RWPE2 (cell line): ENCODE measurements at regions not wholly inside any gene's neighbourhood (a gene's known extent, or its start where the extent isn't known, plus 50 kb on each side); places are given as distances from the start of the nearest gene placed in this dataset.

ENCODE experiments used
- ATAC-seq: fragments of 200-7000 bp; cut with Tn5 transposase; 3 replicates; pipeline ENCODE4 v1.9.1; 2021; ENCODE audit warnings: low read depth
- DNase-seq: peaks from one replicate; pipeline ENCODE4 v3.0.0-alpha.2; 2020; ENCODE audit warnings: low spot score
- H3K27ac ChIP-seq: fragments of 450-650 bp; 2 replicates; pipeline ENCODE4 v1.5.1; 2017; ENCODE audit warnings: mild to moderate bottlenecking; ENCODE audit not compliant: poor library complexity, severe bottlenecking
- H3K27me3 ChIP-seq: fragments of 250-450 bp; sonication (Bioruptor Pico); 2 replicates; pipeline ENCODE4 v1.5.1; 2021; ENCODE audit warnings: mild to moderate bottlenecking, moderate library complexity; ENCODE audit not compliant: insufficient read depth, poor library complexity, severe bottlenecking
- H3K36me3 ChIP-seq: fragments of 250-450 bp; sonication (Bioruptor Pico); 2 replicates; pipeline ENCODE4 v1.5.1; 2020; ENCODE audit warnings: low read depth, mild to moderate bottlenecking, moderate library complexity
- H3K4me1 ChIP-seq: fragments of 250-450 bp; sonication (Bioruptor Pico); 2 replicates; pipeline ENCODE4 v1.5.1; 2021; ENCODE audit warnings: mild to moderate bottlenecking, moderate library complexity; ENCODE audit not compliant: insufficient read depth, poor library complexity, severe bottlenecking
- H3K4me3 ChIP-seq: fragments of 250-450 bp; sonication (Bioruptor Pico); 2 replicates; pipeline ENCODE4 v1.5.1; 2021; ENCODE audit warnings: mild to moderate bottlenecking, moderate library complexity; ENCODE audit not compliant: severe bottlenecking
- H3K9me3 ChIP-seq: fragments of 250-450 bp; sonication (Bioruptor Pico); 2 replicates; pipeline ENCODE4 v1.5.1; 2021; ENCODE audit warnings: mild to moderate bottlenecking, moderate library complexity; ENCODE audit not compliant: severe bottlenecking
- TF ChIP-seq, protein P1 (sequence below): fragments of 450-650 bp; IDR thresholded peaks from one replicate; pipeline ENCODE4 v1.5.1; 2017; ENCODE audit warnings: mild to moderate bottlenecking, moderate library complexity; ENCODE audit not compliant: poor library complexity, severe bottlenecking

- Histone ChIP-seq H3K27ac (no peak overlapping the region), H3K4me3 (no peak overlapping the region), H3K27me3 (no peaks in the 10 kb centered on the region), H3K4me1 (peaks cover 3% of the 10 kb centered on the region), H3K9me3 (peaks cover 2% of the 10 kb centered on the region), H3K36me3 (no peaks in the 10 kb centered on the region)
- no peak for ATAC-seq
- no peak for DNase-seq
- TF ChIP-seq, protein P1, sequence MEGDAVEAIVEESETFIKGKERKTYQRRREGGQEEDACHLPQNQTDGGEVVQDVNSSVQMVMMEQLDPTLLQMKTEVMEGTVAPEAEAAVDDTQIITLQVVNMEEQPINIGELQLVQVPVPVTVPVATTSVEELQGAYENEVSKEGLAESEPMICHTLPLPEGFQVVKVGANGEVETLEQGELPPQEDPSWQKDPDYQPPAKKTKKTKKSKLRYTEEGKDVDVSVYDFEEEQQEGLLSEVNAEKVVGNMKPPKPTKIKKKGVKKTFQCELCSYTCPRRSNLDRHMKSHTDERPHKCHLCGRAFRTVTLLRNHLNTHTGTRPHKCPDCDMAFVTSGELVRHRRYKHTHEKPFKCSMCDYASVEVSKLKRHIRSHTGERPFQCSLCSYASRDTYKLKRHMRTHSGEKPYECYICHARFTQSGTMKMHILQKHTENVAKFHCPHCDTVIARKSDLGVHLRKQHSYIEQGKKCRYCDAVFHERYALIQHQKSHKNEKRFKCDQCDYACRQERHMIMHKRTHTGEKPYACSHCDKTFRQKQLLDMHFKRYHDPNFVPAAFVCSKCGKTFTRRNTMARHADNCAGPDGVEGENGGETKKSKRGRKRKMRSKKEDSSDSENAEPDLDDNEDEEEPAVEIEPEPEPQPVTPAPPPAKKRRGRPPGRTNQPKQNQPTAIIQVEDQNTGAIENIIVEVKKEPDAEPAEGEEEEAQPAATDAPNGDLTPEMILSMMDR = no peak
Observed at GRCh38 chr3:109559389-109559788, 222.0 kb upstream of the DPPA4 start.

GRCh38 chr3:109563149-109563548, 225.8 kb upstream of the DPPA4 start:
- H3K4me3 ChIP-seq = no peak overlapping the region
- no peaks in the 10 kb centered on the region for H3K27me3 ChIP-seq
- ATAC-seq (no peak), DNase-seq (no peak)
- no peaks in the 10 kb centered on the region for H3K36me3 ChIP-seq
- H3K4me1 ChIP-seq = no peaks in the 10 kb centered on the region
- TF ChIP-seq, protein P1 = no peak
- peaks cover 2% of the 10 kb centered on the region for H3K9me3 ChIP-seq
- no peak overlapping the region for H3K27ac ChIP-seq

DNA sequence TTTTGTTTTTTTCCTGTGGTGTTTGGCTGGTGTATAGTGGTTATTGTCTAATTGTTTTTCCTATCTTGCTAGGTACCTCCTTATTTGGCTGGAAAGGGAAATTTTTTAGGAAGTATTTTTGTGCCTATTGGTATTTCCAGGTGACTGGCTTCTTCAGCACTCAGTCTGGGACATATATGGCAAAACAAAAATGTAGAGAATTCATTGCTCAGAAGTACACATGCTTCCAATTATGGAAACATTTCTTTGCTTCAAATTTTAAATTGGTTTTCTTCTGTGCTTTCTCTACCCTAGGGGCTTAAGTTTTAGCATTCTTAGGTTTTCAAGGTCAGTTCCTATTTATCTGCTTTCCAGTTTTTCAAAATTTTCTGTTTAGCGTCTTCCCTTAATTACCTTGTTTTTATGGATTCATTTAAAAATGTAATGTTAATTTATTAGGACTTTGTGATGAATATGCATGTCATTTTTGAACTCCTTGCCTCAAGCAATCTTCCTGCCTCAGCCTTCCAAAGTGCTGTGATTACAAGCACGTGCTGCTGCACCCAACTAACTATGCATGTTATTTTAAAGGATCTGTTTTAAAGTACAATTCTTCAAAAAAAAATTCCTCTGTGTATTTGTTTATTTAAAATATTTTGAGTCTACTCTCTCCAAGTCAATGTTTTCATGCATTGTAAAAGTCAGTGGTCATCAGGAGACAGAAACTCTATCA, 231.9 kb upstream of the DPPA4 start:
- no peaks in the 10 kb centered on the region for H3K9me3 ChIP-seq
- no peak for ATAC-seq
- no peaks in the 10 kb centered on the region for H3K4me1 ChIP-seq
- no peak overlapping the region for H3K4me3 ChIP-seq
- no peak overlapping the region for H3K27ac ChIP-seq
- H3K36me3 ChIP-seq = no peaks in the 10 kb centered on the region
- no peaks in the 10 kb centered on the region for H3K27me3 ChIP-seq
- TF ChIP-seq, protein P1 = no peak
- no peak for DNase-seq

DNA sequence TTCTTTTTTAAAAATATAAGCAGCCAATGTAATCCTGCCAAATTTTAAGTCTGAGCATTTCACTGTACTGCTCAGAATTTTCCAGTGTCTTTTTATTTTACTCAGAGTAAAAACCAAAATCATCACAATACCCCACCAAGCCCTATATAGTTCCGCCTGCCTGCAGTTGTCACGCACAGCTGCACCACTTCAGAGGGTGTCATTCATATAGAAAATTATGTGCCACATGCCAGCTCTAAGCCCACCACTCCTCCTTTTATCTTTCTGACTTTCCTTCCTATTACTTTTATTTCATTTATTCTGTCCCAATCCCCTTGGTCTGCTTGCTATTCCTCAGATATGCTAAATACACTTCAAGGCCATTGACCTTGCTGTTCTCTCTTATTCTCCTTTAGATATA, 233.1 kb upstream of the DPPA4 start:
- H3K27me3 ChIP-seq = no peaks in the 10 kb centered on the region
- H3K4me1 ChIP-seq = no peaks in the 10 kb centered on the region
- DNase-seq (no peak), ATAC-seq (no peak)
- no peaks in the 10 kb centered on the region for H3K9me3 ChIP-seq
- TF ChIP-seq, protein P1 = no peak
- no peak overlapping the region for H3K27ac ChIP-seq
- no peak overlapping the region for H3K4me3 ChIP-seq
- H3K36me3 ChIP-seq = no peaks in the 10 kb centered on the region

DNA sequence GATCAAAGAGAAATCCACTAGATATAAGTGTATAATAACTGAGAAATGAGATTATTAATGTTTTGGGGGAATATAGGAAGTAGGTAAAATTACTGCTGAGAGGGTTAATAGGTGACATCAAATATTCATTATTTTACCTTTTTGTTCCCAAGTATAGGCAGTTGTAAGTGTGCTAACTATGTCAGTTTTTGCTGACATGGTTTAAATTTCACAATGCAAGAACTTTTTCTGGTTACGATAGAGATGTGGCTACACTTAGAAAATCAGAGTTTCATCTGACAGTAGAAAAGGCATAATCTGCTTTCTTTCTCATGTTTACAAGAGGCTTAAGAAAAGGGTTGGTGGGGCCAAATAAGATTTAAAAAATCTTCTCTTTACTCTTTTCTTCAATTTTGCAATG, 235.0 kb upstream of the DPPA4 start:
- Histone ChIP-seq H3K27me3 (no peaks in the 10 kb centered on the region), H3K27ac (no peak overlapping the region), H3K36me3 (no peaks in the 10 kb centered on the region), H3K4me1 (no peaks in the 10 kb centered on the region), H3K9me3 (no peaks in the 10 kb centered on the region), H3K4me3 (no peak overlapping the region)
- no peak for DNase-seq
- no peak for ATAC-seq
- TF ChIP-seq, protein P1 = no peak
